ENCODE measurements at regions not wholly inside any gene's neighbourhood (a gene's known extent, or its start where the extent isn't known, plus 50 kb on each side); places are given as distances from the start of the nearest gene placed in this dataset.

GRCh38 chr4:127558489-127559407, 74.0 kb upstream of the INTU start:
- Histone ChIP-seq H3K9me3 (replicated peaks; ENCODE audit: control insufficient read depth, insufficient read depth, low read length) (no peaks in the 10 kb centered on the region), H3K4me3 (no peak overlapping the region), H3K27me3 (replicated peaks in 1 of 2; ENCODE audit: control insufficient read depth in 2 of 2, insufficient read depth in 2 of 2, low read length in 1 of 2) (no peaks in the 10 kb centered on the region; a peak in 1 of 4 replicates), H4K20me1 (ENCODE audit: control insufficient read depth, insufficient read depth) (no peaks in the 10 kb centered on the region), H3K27ac (ENCODE audit: control insufficient read depth, insufficient read depth) (no peak overlapping the region), H3K4me1 (ENCODE audit: control insufficient read depth, insufficient read depth, low read length) (no peaks in the 10 kb centered on the region), H3K4me2 (ENCODE audit: control insufficient read depth, insufficient read depth) (no peak overlapping the region), H3K36me3 (ENCODE audit: control insufficient read depth in 2 of 2, insufficient read depth in 2 of 2, low read length in 1 of 2) (no peaks in the 10 kb centered on the region), H3K79me2 (ENCODE audit: control insufficient read depth, insufficient read depth, low read length) (no peaks in the 10 kb centered on the region), H2AFZ (ENCODE audit: control insufficient read depth, low read depth, low read length) (no peak overlapping the region), H3K9ac (ENCODE audit: control insufficient read depth, insufficient read depth, low read length) (no peak overlapping the region)
- ChIA-PET SMC1A (ENCODE audit: uncharacterized antibody, unreplicated experiment) (no interaction called here), POLR2A (no interaction called here), RAD21 (ENCODE audit: unreplicated experiment) (no interaction called here), CTCF (no interaction called here)
- WGBS (ENCODE audit: insufficient coverage, insufficient replicate concordance, low lambda C conversion rate, missing lambda C conversion rate) = 6% methylated on average over 4 of the region's 4 CpGs
- no TSS peak for BruUV-seq (replicated peaks)
- in situ Hi-C loops (cut with MboI) (no loop called here), intact Hi-C loops (cut with micrococcal nuclease; ENCODE audit: unreplicated experiment) (no loop called here)
- DNase-seq (ENCODE audit: low read depth, low spot score) (no peak), ATAC-seq (no peak), FAIRE-seq (no peak)
- TF ChIP-seq EGR1 (IDR thresholded peaks at IDR 0.05; ENCODE audit: borderline replicate concordance in 1 of 2, low read depth in 2 of 2, low read length in 2 of 2) (no peak), NFYA (IDR thresholded peaks at IDR 0.05; ENCODE audit: borderline replicate concordance, low read depth, low read length) (no peak)

DNA sequence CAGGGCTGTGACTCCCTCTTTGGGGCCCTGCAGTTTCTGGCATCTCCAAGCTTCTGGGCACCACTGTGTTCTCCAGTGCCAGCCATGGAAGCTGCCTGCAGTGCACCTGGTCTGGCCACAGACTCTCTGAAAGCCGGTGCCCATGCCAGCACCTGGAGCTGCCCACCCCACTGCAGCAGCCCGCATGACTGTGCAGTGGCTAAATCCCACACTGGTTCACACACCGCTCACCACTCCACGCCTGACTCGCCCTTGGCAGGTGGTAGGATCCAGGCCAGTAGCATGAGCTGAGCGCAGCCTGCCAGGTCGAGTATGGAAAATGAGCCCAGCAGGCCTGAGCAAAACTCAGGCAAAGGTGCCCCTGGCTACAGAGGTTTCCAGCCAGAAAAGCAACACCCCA, 72.8 kb upstream of the INTU start:
- intact Hi-C loops (cut with micrococcal nuclease; ENCODE audit: unreplicated experiment) = no loop called here
- TF ChIP-seq, protein P1, sequence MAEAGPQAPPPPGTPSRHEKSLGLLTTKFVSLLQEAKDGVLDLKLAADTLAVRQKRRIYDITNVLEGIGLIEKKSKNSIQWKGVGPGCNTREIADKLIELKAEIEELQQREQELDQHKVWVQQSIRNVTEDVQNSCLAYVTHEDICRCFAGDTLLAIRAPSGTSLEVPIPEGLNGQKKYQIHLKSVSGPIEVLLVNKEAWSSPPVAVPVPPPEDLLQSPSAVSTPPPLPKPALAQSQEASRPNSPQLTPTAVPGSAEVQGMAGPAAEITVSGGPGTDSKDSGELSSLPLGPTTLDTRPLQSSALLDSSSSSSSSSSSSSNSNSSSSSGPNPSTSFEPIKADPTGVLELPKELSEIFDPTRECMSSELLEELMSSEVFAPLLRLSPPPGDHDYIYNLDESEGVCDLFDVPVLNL (IDR thresholded peaks at IDR 0.05; ENCODE audit: low read depth, low read length) = no peak
- TF ChIP-seq ELK1 (IDR thresholded peaks at IDR 0.05; ENCODE audit: low read depth, low read length) = no peak
- TF ChIP-seq PRDM15 (CRISPR knock-in tag; IDR thresholded peaks at IDR 0.05) = no peak
- TF ChIP-seq TBL1XR1 (IDR thresholded peaks at IDR 0.05; ENCODE audit: low read depth, low read length) = no peak

More for the DNA sequence above, 72.8 kb upstream of the INTU start:
- H3K36me3 ChIP-seq (ENCODE audit: control insufficient read depth in 2 of 2, insufficient read depth in 2 of 2, low read length in 1 of 2) = no peaks in the 10 kb centered on the region
- H3K27ac ChIP-seq (ENCODE audit: control insufficient read depth, insufficient read depth) = no peak overlapping the region
- H3K4me2 ChIP-seq (ENCODE audit: control insufficient read depth, insufficient read depth) = no peak overlapping the region
- no TSS peak for BruUV-seq (replicated peaks)
- in situ Hi-C loops (cut with MboI) = no loop called here
- no peak overlapping the region for H3K4me3 ChIP-seq
- no peaks in the 10 kb centered on the region for H4K20me1 ChIP-seq (ENCODE audit: control insufficient read depth, insufficient read depth)
- CTCF ChIA-PET = no interaction called here
- ATAC-seq = no peak
- no peaks in the 10 kb centered on the region for H3K79me2 ChIP-seq (ENCODE audit: control insufficient read depth, insufficient read depth, low read length)
- RAD21 ChIA-PET (ENCODE audit: unreplicated experiment) = no interaction called here
- no peaks in the 10 kb centered on the region for H3K9me3 ChIP-seq (replicated peaks; ENCODE audit: control insufficient read depth, insufficient read depth, low read length)
- no peaks in the 10 kb centered on the region for H3K4me1 ChIP-seq (ENCODE audit: control insufficient read depth, insufficient read depth, low read length)
- POLR2A ChIA-PET = no interaction called here
- no peak overlapping the region for H2AFZ ChIP-seq (ENCODE audit: control insufficient read depth, low read depth, low read length)
- 37% methylated on average over 7 of the region's 7 CpGs for WGBS (ENCODE audit: insufficient coverage, insufficient replicate concordance, low lambda C conversion rate, missing lambda C conversion rate)
- FAIRE-seq = no peak
- no peak for DNase-seq (ENCODE audit: low read depth, low spot score)
- H3K27me3 ChIP-seq (replicated peaks in 1 of 2; ENCODE audit: control insufficient read depth in 2 of 2, insufficient read depth in 2 of 2, low read length in 1 of 2) = no peaks in the 10 kb centered on the region; a peak in 1 of 4 replicates
- H3K9ac ChIP-seq (ENCODE audit: control insufficient read depth, insufficient read depth, low read length) = no peak overlapping the region
- SMC1A ChIA-PET (ENCODE audit: uncharacterized antibody, unreplicated experiment) = interaction anchor here (0.6 kb wide), 1 partner anchor 65 kb away, joined by 4 read pairs; no protein-coding TSS in a partner anchor
